Breast epithelium (tissue), 4 donors: ENCODE measurements at regions not wholly inside any gene's neighbourhood (a gene's known extent, or its start where the extent isn't known, plus 50 kb on each side); places are given as distances from the start of the nearest gene placed in this dataset.
"Not testable (repeated sequence)": the region's sequence is repeated elsewhere in the genome, so short reads cannot be mapped to it uniquely, and the experiment has no call there.

ENCODE experiments used
- DNase-seq, 2 donors: peaks; one replicate each; pipeline ENCODE4 v3.0.0-alpha.2; 2019; ENCODE audit warnings: low spot score in 2 of 2
- H3K27ac ChIP-seq, 2 donors: fragments of 200-600 bp; sonication (generic) in 1 of 2; one replicate each; pipeline ENCODE4 v1.5.1; 2016 to 2019; ENCODE audit warnings: mild to moderate bottlenecking in 1 of 2
- H3K27me3 ChIP-seq, 2 donors: fragments of 200-600 bp; sonication (generic) in 1 of 2; one replicate each; pipeline versions ENCODE4 v1.5.1 to v1.6.0; 2017 to 2019; ENCODE audit warnings: control low read depth in 1 of 2, mild to moderate bottlenecking in 1 of 2
- H3K36me3 ChIP-seq: fragments of 200-600 bp; one replicate; pipeline ENCODE4 v1.5.1; 2019
- H3K4me1 ChIP-seq, 2 donors: fragments of 200-600 bp; sonication (generic); one replicate each; pipeline ENCODE4 v1.5.1; 2016 to 2019; ENCODE audit warnings: control low read depth in 1 of 2
- H3K4me3 ChIP-seq, 3 donors: fragments of 200-600 bp; sonication (generic); 1 replicate in 2 of 3; 2 replicates in 1 of 3; pipeline ENCODE4 v1.5.1; 2016 to 2019; ENCODE audit warnings: mild to moderate bottlenecking in 3 of 3, moderate library complexity in 2 of 3
- H3K9me3 ChIP-seq, 2 donors: fragments of 200-600 bp; sonication (generic) in 1 of 2; one replicate each; pipeline ENCODE4 v1.5.1; 2016 to 2019; ENCODE audit warnings: control low read depth in 1 of 2
- POLR2A ChIP-seq: fragments of 450-650 bp; IDR thresholded peaks from one replicate; pipeline ENCODE4 v1.6.1; 2016; ENCODE audit warnings: antibody characterized with exemption, mild to moderate bottlenecking, moderate library complexity
- POLR2AphosphoS5 ChIP-seq, 3 donors: sonication (generic); formaldehyde crosslinking; IDR thresholded peaks; one replicate each; pipeline ENCODE4 v1.6.1; 2017; ENCODE audit warnings: antibody characterized with exemption in 3 of 3
- intact Hi-C: fragments of 100-400 bp; cut with DNase I; formaldehyde crosslinking; loops from one replicate; pipeline ENCODE4 v1.15.1; 2023; ENCODE audit warnings: low total_unique reads
- TF ChIP-seq, protein P1 (sequence below), 3 donors: fragments of 450-650 bp; IDR thresholded peaks; one replicate each; pipeline ENCODE4 v1.5.1; 2016 to 2017; ENCODE audit warnings: antibody characterized with exemption in 3 of 3, mild to moderate bottlenecking in 3 of 3, moderate library complexity in 3 of 3

DNA sequence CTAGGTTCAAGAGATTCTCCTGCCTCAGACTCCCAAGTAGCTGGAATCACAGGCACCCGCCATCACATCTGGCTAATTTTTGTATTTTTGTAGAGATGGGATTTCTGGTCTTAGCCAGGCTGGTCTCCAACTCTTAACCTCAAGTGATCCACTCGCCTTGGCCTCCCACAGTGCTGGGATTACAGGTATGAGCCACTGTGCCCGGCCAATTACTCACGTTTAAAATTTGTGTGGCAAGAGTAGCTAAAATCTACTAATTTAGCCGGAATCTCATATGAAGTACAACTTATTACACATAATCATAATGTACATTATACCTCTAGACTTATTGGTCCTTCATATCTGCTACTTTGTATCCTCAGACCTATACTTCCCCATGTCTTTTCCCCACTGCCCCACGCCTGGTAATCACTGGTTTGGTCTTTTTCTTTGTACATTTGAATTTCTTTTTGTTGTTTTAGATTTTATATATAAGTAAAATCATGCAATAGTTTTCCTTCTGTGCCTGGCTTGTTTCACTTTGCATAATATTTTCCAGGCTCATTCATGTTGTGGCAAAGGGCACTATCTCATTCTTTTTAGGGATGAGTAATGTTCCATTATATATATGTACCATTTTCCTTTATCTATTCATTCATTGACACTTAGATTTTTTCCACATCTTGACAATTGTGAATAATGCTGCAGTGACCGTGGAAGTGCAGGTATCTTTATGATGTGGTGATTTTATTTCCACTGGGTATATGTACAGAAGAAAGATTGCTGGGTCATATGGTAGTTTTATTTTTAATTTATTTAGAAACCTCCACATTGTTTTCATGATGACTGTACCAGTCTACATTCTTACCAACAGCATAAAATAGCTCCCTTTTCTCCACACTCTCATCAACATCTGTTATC is 605.0 kb upstream of the CBLB start:
- Histone ChIP-seq H3K27me3 (no peaks in the 10 kb centered on the region), H3K4me1 (no peaks in the 10 kb centered on the region), H3K9me3 (peaks cover 0 to 9% of the 10 kb centered on the region in 2 donors), H3K4me3 (no peak overlapping the region), H3K36me3 (no peaks in the 10 kb centered on the region), H3K27ac (no peak overlapping the region)
- TF ChIP-seq, protein P1, sequence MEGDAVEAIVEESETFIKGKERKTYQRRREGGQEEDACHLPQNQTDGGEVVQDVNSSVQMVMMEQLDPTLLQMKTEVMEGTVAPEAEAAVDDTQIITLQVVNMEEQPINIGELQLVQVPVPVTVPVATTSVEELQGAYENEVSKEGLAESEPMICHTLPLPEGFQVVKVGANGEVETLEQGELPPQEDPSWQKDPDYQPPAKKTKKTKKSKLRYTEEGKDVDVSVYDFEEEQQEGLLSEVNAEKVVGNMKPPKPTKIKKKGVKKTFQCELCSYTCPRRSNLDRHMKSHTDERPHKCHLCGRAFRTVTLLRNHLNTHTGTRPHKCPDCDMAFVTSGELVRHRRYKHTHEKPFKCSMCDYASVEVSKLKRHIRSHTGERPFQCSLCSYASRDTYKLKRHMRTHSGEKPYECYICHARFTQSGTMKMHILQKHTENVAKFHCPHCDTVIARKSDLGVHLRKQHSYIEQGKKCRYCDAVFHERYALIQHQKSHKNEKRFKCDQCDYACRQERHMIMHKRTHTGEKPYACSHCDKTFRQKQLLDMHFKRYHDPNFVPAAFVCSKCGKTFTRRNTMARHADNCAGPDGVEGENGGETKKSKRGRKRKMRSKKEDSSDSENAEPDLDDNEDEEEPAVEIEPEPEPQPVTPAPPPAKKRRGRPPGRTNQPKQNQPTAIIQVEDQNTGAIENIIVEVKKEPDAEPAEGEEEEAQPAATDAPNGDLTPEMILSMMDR (IDR thresholded peaks at IDR 0.05), result no peak
- TF ChIP-seq POLR2AphosphoS5 (IDR thresholded peaks at IDR 0.05) (no peak), POLR2A (no peak)
- no peak for DNase-seq
- intact Hi-C loops, result no loop called here

GRCh38 chr3:106482451-106482850 is 613.6 kb upstream of the CBLB start:
- Histone ChIP-seq H3K9me3 (peaks cover 7 to 12% of the 10 kb centered on the region in 2 donors), H3K27me3 (no peaks in the 10 kb centered on the region), H3K27ac (no peak overlapping the region), H3K36me3 (no peaks in the 10 kb centered on the region), H3K4me1 (no peaks in the 10 kb centered on the region), H3K4me3 (no peak overlapping the region)
- intact Hi-C loops, result no loop called here
- no peak for TF ChIP-seq POLR2AphosphoS5 (IDR thresholded peaks at IDR 0.05)
- TF ChIP-seq, protein P1 (IDR thresholded peaks at IDR 0.05), result no peak
- TF ChIP-seq POLR2A, result no peak
- no peak for DNase-seq

DNA sequence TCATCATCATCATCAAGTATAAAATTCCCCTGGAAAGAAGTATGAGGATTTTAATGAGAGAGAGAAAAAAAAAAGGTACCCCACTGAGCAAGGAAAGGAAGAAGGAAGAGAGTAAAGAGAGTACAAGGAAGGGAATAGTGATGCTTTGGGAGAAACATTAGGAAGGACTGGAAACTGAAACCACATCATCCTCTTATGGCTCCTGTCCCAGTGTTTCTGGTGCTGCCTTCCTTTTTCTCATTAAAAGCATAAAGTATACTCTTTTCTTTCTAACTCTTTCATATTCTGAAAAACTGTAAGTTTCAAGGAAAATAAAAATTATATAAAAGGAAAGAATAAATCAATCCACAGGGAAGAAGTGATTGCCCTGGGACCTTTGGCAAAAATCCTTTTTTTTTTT is 616.4 kb upstream of the CBLB start:
- H3K4me3 ChIP-seq, result no peak overlapping the region
- no peaks in the 10 kb centered on the region for H3K4me1 ChIP-seq
- no peak for DNase-seq
- H3K36me3 ChIP-seq, result no peaks in the 10 kb centered on the region
- intact Hi-C loops, result no loop called here
- H3K27ac ChIP-seq, result no peak overlapping the region
- peaks cover 0 to 1% of the 10 kb centered on the region in 2 donors for H3K9me3 ChIP-seq
- no peaks in the 10 kb centered on the region for H3K27me3 ChIP-seq
- TF ChIP-seq, protein P1 (IDR thresholded peaks at IDR 0.05), result no peak
- TF ChIP-seq POLR2AphosphoS5 (IDR thresholded peaks at IDR 0.05), result no peak
- TF ChIP-seq POLR2A, result no peak

GRCh38 chr3:106485802-106486201 is 617.0 kb upstream of the CBLB start:
- DNase-seq, result no peak
- H3K27me3 ChIP-seq, result no peaks in the 10 kb centered on the region
- H3K9me3 ChIP-seq, result no peaks in the 10 kb centered on the region
- TF ChIP-seq POLR2AphosphoS5 (IDR thresholded peaks at IDR 0.05) (no peak), POLR2A (no peak)
- TF ChIP-seq, protein P1 (IDR thresholded peaks at IDR 0.05), result no peak
- no peak overlapping the region for H3K4me3 ChIP-seq
- no peak overlapping the region for H3K27ac ChIP-seq
- no peaks in the 10 kb centered on the region for H3K36me3 ChIP-seq
- no peaks in the 10 kb centered on the region for H3K4me1 ChIP-seq
- intact Hi-C loops, result no loop called here

GRCh38 chr3:106486945-106487639 is 618.3 kb upstream of the CBLB start:
- H3K27me3 ChIP-seq, H3K9me3 ChIP-seq, intact Hi-C loops, H3K27ac ChIP-seq, H3K4me3 ChIP-seq, H3K36me3 ChIP-seq, DNase-seq, H3K4me1 ChIP-seq: not testable (repeated sequence)
